DND-41 (cell line): ENCODE measurements at regions not wholly inside any gene's neighbourhood (a gene's known extent, or its start where the extent isn't known, plus 50 kb on each side); places are given as distances from the start of the nearest gene placed in this dataset.

Experiments used
- CTCF ChIP-seq: IDR thresholded peaks from 2 replicates; pipeline ENCODE4 v1.5.1; 2012; ENCODE audit warnings: borderline replicate concordance, low read length, moderate library complexity, mild to moderate bottlenecking; ENCODE audit not compliant: poor library complexity, severe bottlenecking; ENCODE audit errors: extremely low read depth
- EZH2 ChIP-seq: IDR thresholded peaks from 3 replicates; pipeline ENCODE4 v1.6.1; 2012; ENCODE audit warnings: borderline replicate concordance, low read depth, mild to moderate bottlenecking, moderate library complexity, low read length, inconsistent platforms; ENCODE audit not compliant: severe bottlenecking

GRCh38 chr5:40025586-40025985 lies 600.8 kb upstream of the DAB2 start:
- TF ChIP-seq CTCF (no peak), EZH2 (no peak)
